Forelimb muscle (tissue), 1 donor: ENCODE measurements at regions not wholly inside any gene's neighbourhood (a gene's known extent, or its start where the extent isn't known, plus 50 kb on each side); places are given as distances from the start of the nearest gene placed in this dataset.

ENCODE experiments used
- DNase-seq: peaks from one replicate; pipeline ENCODE4 v3.0.0-alpha.2; 2013; ENCODE audit warnings: low read depth

GRCh38 chr1:42034426-42034825 is 115.7 kb upstream of the HIVEP3 start:
- DNase-seq: no peak

- no peak for DNase-seq
Measured at GRCh38 chr1:42033629-42034028, 114.9 kb upstream of the HIVEP3 start.

- DNase-seq: no peak
Measured at GRCh38 chr1:42017730-42018129, 99.0 kb upstream of the HIVEP3 start.

- DNase-seq: no peak
Measured at GRCh38 chr1:42017259-42017658, 98.5 kb upstream of the HIVEP3 start.

- no peak for DNase-seq
Measured at GRCh38 chr1:42014823-42015222, 96.1 kb upstream of the HIVEP3 start.

GRCh38 chr1:42013881-42014470 is 95.3 kb upstream of the HIVEP3 start:
- DNase-seq: no peak

- no peak for DNase-seq
Measured at GRCh38 chr1:42012852-42013251, 94.1 kb upstream of the HIVEP3 start.

- DNase-seq: no peak
Measured at GRCh38 chr1:42010381-42010780, 91.7 kb upstream of the HIVEP3 start.

- no peak for DNase-seq
Measured at GRCh38 chr1:42008264-42008663, 89.5 kb upstream of the HIVEP3 start.

GRCh38 chr1:42006836-42007235 is 88.1 kb upstream of the HIVEP3 start:
- no peak for DNase-seq

GRCh38 chr1:42006093-42006492 is 87.4 kb upstream of the HIVEP3 start:
- DNase-seq: no peak

GRCh38 chr1:42005530-42005929 is 86.8 kb upstream of the HIVEP3 start:
- DNase-seq: no peak

- no peak for DNase-seq
Measured at GRCh38 chr1:42004860-42005259, 86.1 kb upstream of the HIVEP3 start.

GRCh38 chr1:42004322-42004721 is 85.6 kb upstream of the HIVEP3 start:
- no peak for DNase-seq

GRCh38 chr1:42003433-42003832 is 84.7 kb upstream of the HIVEP3 start:
- DNase-seq: no peak

- DNase-seq: no peak
Measured at GRCh38 chr1:42002220-42002619, 83.5 kb upstream of the HIVEP3 start.

- no peak for DNase-seq
Measured at GRCh38 chr1:42000766-42001165, 82.0 kb upstream of the HIVEP3 start.

- DNase-seq: no peak
Measured at GRCh38 chr1:41999884-42000283, 81.2 kb upstream of the HIVEP3 start.

GRCh38 chr1:41998250-41998649 is 79.5 kb upstream of the HIVEP3 start:
- no peak for DNase-seq

- DNase-seq: no peak
Measured at GRCh38 chr1:41997153-41997552, 78.4 kb upstream of the HIVEP3 start.

GRCh38 chr1:41995441-41996130 is 76.9 kb upstream of the HIVEP3 start:
- no peak for DNase-seq

GRCh38 chr1:41994195-41994894 is 75.6 kb upstream of the HIVEP3 start:
- no peak for DNase-seq

- DNase-seq: no peak
Measured at GRCh38 chr1:41983451-41983850, 64.7 kb upstream of the HIVEP3 start.
